KMS-11 (cell line): ENCODE measurements at regions not wholly inside any gene's neighbourhood (a gene's known extent, or its start where the extent isn't known, plus 50 kb on each side); places are given as distances from the start of the nearest gene placed in this dataset.

Source experiments
- H2AFZ ChIP-seq: fragments of 200-600 bp; sonication (generic); 2 replicates; pipeline ENCODE4 v1.6.1; 2016; ENCODE audit warnings: antibody characterized with exemption, mixed run types, low read depth
- H3K27ac ChIP-seq: fragments of 200-600 bp; sonication (generic); 2 replicates; pipeline ENCODE4 v1.6.1; 2016; ENCODE audit warnings: mild to moderate bottlenecking, mixed run types
- H3K27me3 ChIP-seq: fragments of 200-600 bp; sonication (generic); 2 replicates; pipeline ENCODE4 v1.6.1; 2017; ENCODE audit warnings: mild to moderate bottlenecking, low read depth, mixed run types, moderate library complexity; ENCODE audit not compliant: insufficient read depth
- H3K36me3 ChIP-seq: fragments of 200-600 bp; sonication (generic); 2 replicates; pipeline ENCODE4 v1.6.1; 2017; ENCODE audit warnings: mild to moderate bottlenecking, mixed run types; ENCODE audit not compliant: insufficient read depth
- H3K4me1 ChIP-seq: fragments of 200-600 bp; sonication (generic); 2 replicates; pipeline ENCODE4 v1.6.1; 2016; ENCODE audit warnings: mild to moderate bottlenecking, low read depth, mixed run types; ENCODE audit not compliant: poor library complexity, severe bottlenecking
- H3K4me2 ChIP-seq: fragments of 200-600 bp; sonication (generic); 2 replicates; pipeline ENCODE4 v1.7.0; 2016; ENCODE audit warnings: mild to moderate bottlenecking, mixed run types
- H3K4me3 ChIP-seq: fragments of 200-600 bp; sonication (generic); IDR thresholded peaks from 2 replicates; pipeline ENCODE4 v1.6.1; 2017; ENCODE audit warnings: low read depth, low read length, mixed read lengths; ENCODE audit not compliant: insufficient read depth
- H3K79me2 ChIP-seq: fragments of 200-600 bp; sonication (generic); 2 replicates; pipeline ENCODE4 v1.6.1; 2016; ENCODE audit warnings: low read depth, mixed run types; ENCODE audit not compliant: insufficient read depth
- H3K9ac ChIP-seq: fragments of 200-600 bp; sonication (generic); 2 replicates; pipeline ENCODE4 v1.6.1; 2016; ENCODE audit warnings: mild to moderate bottlenecking, mixed run types
- H4K20me1 ChIP-seq: fragments of 200-600 bp; sonication (generic); 2 replicates; pipeline ENCODE4 v1.6.1; 2016; ENCODE audit warnings: mild to moderate bottlenecking, mixed run types; ENCODE audit not compliant: insufficient read depth
- TF ChIP-seq, protein P1 (sequence below): fragments of 200-600 bp; sonication (generic); conservative IDR thresholded peaks from 2 replicates; pipeline ENCODE4 v1.6.1; 2017; ENCODE audit warnings: low read depth, mild to moderate bottlenecking, antibody characterized with exemption, low read length, moderate library complexity, mixed read lengths

DNA sequence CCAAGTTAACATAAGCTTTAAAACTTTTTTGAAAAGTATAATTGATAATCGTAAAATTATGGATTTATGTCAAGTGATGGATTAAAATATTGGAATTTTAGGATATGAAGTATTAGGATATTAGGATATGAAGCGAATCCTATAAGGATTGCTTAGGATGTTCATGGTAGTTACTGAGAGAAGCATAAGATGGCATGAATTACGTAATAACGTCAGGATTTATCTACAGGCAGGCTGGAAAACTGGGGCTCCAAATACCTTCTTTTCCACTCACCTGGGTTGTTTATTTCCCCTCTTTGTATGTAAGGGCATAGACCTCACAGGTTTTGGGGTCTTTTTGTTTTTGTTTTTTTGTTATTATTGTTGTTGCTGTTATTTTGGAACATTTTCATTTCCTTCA is 65.2 kb upstream of the TMEM33 start:
- Histone ChIP-seq H4K20me1 (no peaks in the 10 kb centered on the region), H3K79me2 (no peaks in the 10 kb centered on the region), H3K27me3 (no peaks in the 10 kb centered on the region), H3K4me2 (no peak overlapping the region), H3K4me1 (peaks cover under 1% of the 10 kb centered on the region), H2AFZ (no peak overlapping the region), H3K27ac (no peak overlapping the region), H3K4me3 (no peak overlapping the region), H3K9ac (no peak overlapping the region), H3K36me3 (no peaks in the 10 kb centered on the region)
- TF ChIP-seq, protein P1, sequence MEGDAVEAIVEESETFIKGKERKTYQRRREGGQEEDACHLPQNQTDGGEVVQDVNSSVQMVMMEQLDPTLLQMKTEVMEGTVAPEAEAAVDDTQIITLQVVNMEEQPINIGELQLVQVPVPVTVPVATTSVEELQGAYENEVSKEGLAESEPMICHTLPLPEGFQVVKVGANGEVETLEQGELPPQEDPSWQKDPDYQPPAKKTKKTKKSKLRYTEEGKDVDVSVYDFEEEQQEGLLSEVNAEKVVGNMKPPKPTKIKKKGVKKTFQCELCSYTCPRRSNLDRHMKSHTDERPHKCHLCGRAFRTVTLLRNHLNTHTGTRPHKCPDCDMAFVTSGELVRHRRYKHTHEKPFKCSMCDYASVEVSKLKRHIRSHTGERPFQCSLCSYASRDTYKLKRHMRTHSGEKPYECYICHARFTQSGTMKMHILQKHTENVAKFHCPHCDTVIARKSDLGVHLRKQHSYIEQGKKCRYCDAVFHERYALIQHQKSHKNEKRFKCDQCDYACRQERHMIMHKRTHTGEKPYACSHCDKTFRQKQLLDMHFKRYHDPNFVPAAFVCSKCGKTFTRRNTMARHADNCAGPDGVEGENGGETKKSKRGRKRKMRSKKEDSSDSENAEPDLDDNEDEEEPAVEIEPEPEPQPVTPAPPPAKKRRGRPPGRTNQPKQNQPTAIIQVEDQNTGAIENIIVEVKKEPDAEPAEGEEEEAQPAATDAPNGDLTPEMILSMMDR, result no peak

DNA sequence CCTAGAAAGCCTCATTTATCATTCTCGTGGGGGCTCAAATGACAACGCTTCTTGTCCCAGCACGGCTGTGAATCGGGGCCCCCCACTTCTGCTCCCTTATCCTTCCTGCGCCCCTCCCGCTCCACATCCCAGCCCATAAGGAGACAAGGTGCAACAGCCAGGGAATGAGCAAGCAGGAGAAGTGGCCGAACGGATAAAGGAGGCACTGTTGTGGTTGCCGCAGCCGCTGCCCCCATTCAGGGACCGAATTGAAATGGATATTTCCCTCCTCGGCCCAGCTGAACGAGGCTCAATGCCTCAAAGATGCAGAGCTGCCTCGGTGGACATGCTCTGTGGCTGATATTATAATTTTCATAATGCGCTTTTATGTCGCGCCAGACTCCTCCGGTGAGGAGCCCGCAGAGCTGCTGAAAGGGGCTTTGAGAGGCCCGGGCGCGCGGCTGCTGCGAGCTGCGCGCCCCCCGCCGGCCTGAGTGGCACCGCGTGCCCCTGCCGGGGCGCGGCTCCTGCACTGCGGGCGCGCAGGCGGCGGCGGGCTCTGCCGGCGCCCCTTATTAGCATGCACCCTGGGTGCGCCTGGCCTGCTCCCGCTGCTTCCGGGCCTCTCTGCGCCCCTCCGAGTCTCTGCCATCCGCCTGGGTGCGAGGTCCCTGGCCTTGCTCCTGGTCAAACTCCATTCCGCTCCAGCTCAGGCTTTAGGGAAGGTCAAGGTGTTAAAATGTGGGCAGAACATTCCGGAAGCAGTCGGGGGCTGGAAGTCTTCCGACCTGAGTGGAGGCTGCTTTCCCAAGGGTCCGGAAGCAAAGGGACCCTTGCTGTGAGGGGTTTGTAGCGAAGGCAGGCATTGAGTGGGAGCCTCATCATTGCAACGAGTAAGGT is 68.2 kb upstream of the TMEM33 start:
- H3K27ac ChIP-seq, result no peak overlapping the region
- no peak overlapping the region for H2AFZ ChIP-seq
- TF ChIP-seq, protein P1, result no peak
- no peaks in the 10 kb centered on the region for H4K20me1 ChIP-seq
- H3K4me3 ChIP-seq, result no peak overlapping the region
- H3K27me3 ChIP-seq, result no peaks in the 10 kb centered on the region
- no peaks in the 10 kb centered on the region for H3K79me2 ChIP-seq
- no peaks in the 10 kb centered on the region for H3K36me3 ChIP-seq
- no peak overlapping the region for H3K9ac ChIP-seq
- H3K4me1 ChIP-seq, result peaks cover 14% of the 10 kb centered on the region
- H3K4me2 ChIP-seq, result no peak overlapping the region

DNA sequence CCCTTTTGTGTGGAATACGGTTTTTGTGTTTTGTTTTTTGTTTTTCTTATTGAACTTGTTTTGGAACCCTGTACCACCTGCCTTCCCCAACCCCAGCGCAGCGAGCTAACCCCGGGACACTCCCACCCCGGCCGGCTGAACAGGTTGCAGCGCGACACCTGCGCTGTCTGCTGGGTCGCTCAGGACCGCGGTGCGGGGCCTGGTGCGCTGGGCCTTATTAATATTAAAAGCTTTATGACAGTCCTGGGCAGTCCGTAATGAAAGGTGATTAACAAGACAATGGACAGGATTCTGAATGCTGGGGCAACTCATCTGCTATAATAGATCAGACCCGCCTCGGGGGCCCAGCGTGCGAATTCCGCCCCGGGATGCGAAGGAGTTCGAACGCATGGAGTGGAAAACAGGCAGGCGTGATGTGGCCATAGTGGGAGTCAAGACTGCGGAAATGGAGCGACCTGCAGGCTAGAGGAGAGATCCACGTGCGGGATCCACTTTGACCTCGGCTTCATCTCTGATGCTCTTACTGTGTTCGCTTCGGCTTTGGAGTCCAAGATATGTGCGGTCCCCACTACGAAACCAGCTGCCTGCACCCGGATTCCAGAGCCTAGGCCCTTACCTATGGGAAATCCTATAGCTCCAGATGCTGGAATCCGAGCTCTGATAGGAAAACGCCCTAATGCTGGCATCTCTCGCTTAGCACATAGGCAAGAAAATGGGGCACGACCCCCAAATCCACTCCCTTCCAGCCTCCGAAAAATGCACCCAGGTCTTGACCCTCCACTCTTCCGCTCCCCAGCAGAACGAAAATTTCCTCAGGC is 69.0 kb upstream of the TMEM33 start:
- Histone ChIP-seq H3K9ac (no peak overlapping the region), H3K4me2 (no peak overlapping the region), H3K4me1 (peaks cover 14% of the 10 kb centered on the region), H3K36me3 (no peaks in the 10 kb centered on the region), H3K27me3 (no peaks in the 10 kb centered on the region), H4K20me1 (no peaks in the 10 kb centered on the region), H3K4me3 (no peak overlapping the region), H3K27ac (no peak overlapping the region), H3K79me2 (no peaks in the 10 kb centered on the region), H2AFZ (no peak overlapping the region)
- TF ChIP-seq, protein P1, result no peak

DNA sequence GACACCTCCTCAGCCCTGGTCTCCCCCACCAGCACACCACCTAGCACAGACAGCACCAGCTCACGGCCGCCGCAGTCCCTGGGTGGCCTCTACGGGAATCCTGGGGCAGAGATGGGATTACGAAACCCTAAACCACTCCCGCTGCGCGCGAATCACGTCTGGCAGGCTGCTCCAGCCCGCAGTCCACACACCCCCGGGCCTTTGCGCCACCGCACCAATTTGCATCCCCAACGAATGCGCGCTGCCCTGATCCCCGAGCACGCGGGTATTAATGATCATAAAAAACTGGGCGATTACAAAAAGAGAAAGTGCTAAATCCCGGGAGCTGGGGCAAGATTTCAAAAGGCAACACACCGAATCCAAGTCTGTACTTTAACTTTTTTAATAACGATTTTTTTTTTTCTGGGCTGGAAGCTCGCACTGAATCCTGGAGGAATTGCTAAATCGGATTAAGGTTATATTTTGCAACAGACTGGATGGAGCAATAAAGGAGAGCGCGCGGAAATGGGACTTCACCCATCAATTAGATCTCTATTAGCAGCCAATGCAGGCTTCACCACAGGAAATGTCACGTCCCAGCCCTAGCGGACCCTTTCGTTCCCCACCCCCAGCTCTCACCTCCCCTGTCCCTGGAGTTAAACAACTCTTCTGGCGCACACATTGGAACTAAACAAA is 69.8 kb upstream of the TMEM33 start:
- no peak overlapping the region for H3K4me3 ChIP-seq
- TF ChIP-seq, protein P1, result no peak

More for the DNA sequence above, 69.8 kb upstream of the TMEM33 start:
- Histone ChIP-seq H3K27ac (no peak overlapping the region), H3K36me3 (no peaks in the 10 kb centered on the region), H4K20me1 (no peaks in the 10 kb centered on the region), H3K4me1 (peaks cover 14% of the 10 kb centered on the region), H3K9ac (no peak overlapping the region), H2AFZ (no peak overlapping the region), H3K79me2 (no peaks in the 10 kb centered on the region), H3K4me2 (no peak overlapping the region), H3K27me3 (no peaks in the 10 kb centered on the region)
